HepG2 (cell line): ENCODE measurements at regions not wholly inside any gene's neighbourhood (a gene's known extent, or its start where the extent isn't known, plus 50 kb on each side); places are given as distances from the start of the nearest gene placed in this dataset.

ENCODE experiments used
- ATAC-seq: fragments of 200-7000 bp; cut with Tn5 transposase; 3 replicates; pipeline ENCODE4 v1.9.1; 2020; ENCODE audit warnings: mild to moderate bottlenecking, moderate library complexity
- BruUV-seq: library from RNA; stranded (reverse); fragments of 400-500 nt; replicated peaks from 2 replicates; lab custom pipeline; 2021; lab: Mats Ljungman, UMichigan
- CTCF ChIA-PET: fragments of 300-600 bp; formaldehyde crosslinking; extraction: SDS; loops from one replicate; lab custom pipeline; 2021; ENCODE audit warnings: low total read pairs, inconsistent platforms, low intra/inter-chr PET ratio; lab: Yijun Ruan, JAX
- POLR2A ChIA-PET: fragments of 350-600 bp; sonication (Branson Sonifier 250); formaldehyde crosslinking; loops from one replicate; lab custom pipeline; 2020; ENCODE audit warnings: antibody characterized with exemption, inconsistent platforms; lab: Yijun Ruan, JAX
- DNase-seq: peaks from one replicate; pipeline ENCODE4 v3.0.0-alpha.2; 2015; ENCODE audit warnings: low spot score
- FAIRE-seq: peaks from 3 replicates; lab custom pipeline; 2011; peaks lifted over from hg19 to GRCh38; lab: Jason Lieb, UNC
- H2AFZ ChIP-seq: one replicate; pipeline ENCODE4 v1.6.1; 2011; ENCODE audit warnings: low read length, inconsistent platforms
- H3K27ac ChIP-seq: fragments of 300-600 bp; 3 replicates; pipeline ENCODE4 v1.8.0; 2011; ENCODE audit warnings: mixed run types, mild to moderate bottlenecking, mixed read lengths, low read length, inconsistent platforms; ENCODE audit not compliant: insufficient read depth; ENCODE audit errors: extremely low read length
- H3K27me3 ChIP-seq, 2 experiments: fragments of 200-600 bp in 1 of 2; 2 replicates in 1 of 2; 3 replicates in 1 of 2; pipeline versions ENCODE4 v1.6.0 to v1.8.0; 2011; ENCODE audit warnings: low read length in 2 of 2, mild to moderate bottlenecking in 2 of 2, moderate library complexity in 2 of 2, inconsistent platforms in 1 of 2; ENCODE audit not compliant: insufficient read depth in 2 of 2, control insufficient read depth in 1 of 2
- H3K36me3 ChIP-seq, 2 experiments: fragments of 200-600 bp in 1 of 2; replicated peaks in 1 of 2; 2 replicates in 1 of 2; 3 replicates in 1 of 2; pipeline versions ENCODE4 v1.5.1 to v1.8.0; 2011; ENCODE audit warnings: low read length in 2 of 2, inconsistent platforms in 1 of 2; ENCODE audit not compliant: insufficient read depth in 2 of 2, control insufficient read depth in 1 of 2
- H3K4me1 ChIP-seq: 2 replicates; pipeline ENCODE4 v1.5.1; 2012; ENCODE audit warnings: low read length, inconsistent platforms; ENCODE audit not compliant: insufficient read depth
- H3K4me2 ChIP-seq: 2 replicates; pipeline ENCODE4 v1.6.0; 2011; ENCODE audit warnings: low read depth, low read length, inconsistent platforms
- H3K4me3 ChIP-seq, 3 experiments: fragments of 200-600 bp in 1 of 3; sonication (generic), shearing (Covaris generic) in 1 of 3; replicated peaks in 1 of 3; 2 replicates each; pipeline ENCODE4 v1.5.1; 2011 to 2016; ENCODE audit warnings: low read length in 3 of 3, inconsistent platforms in 2 of 3, low read depth in 2 of 3, mild to moderate bottlenecking in 2 of 3, control low read depth in 1 of 3, mixed read lengths in 1 of 3; ENCODE audit not compliant: insufficient read depth in 1 of 3
- H3K79me2 ChIP-seq: one replicate; pipeline ENCODE4 v1.6.1; 2011; ENCODE audit warnings: low read length, inconsistent platforms; ENCODE audit not compliant: insufficient read depth
- H3K9ac ChIP-seq: 2 replicates; pipeline ENCODE4 v1.6.0; 2011; ENCODE audit warnings: mild to moderate bottlenecking, low read depth, low read length, inconsistent platforms; ENCODE audit not compliant: insufficient read depth
- H3K9me3 ChIP-seq: 2 replicates; pipeline ENCODE4 v1.5.1; 2012; ENCODE audit warnings: mild to moderate bottlenecking, low read length
- H4K20me1 ChIP-seq: 2 replicates; pipeline ENCODE4 v1.6.0; 2011; ENCODE audit warnings: inconsistent platforms, mild to moderate bottlenecking, low read length, moderate library complexity; ENCODE audit not compliant: insufficient read depth
- ATF7-NPFF ChIP-seq: sonication (generic); formaldehyde crosslinking; IDR thresholded peaks from 2 replicates; pipeline ENCODE4 v1.8.1; 2023; ENCODE audit warnings: mild to moderate bottlenecking, low read depth, missing genetic modification reagents, moderate library complexity
- CC2D1A ChIP-seq: sonication (generic); formaldehyde crosslinking; IDR thresholded peaks from 2 replicates; pipeline ENCODE4 v1.8.1; 2023; ENCODE audit warnings: mild to moderate bottlenecking, missing genetic modification reagents
- CEBPG ChIP-seq: IDR thresholded peaks from 2 replicates; pipeline ENCODE4 v1.6.1; 2016
- DPF2 ChIP-seq: sonication (generic); formaldehyde crosslinking; IDR thresholded peaks from 2 replicates; pipeline ENCODE4 v1.4.0; 2020; ENCODE audit warnings: mild to moderate bottlenecking, low read depth, missing genetic modification reagents, borderline replicate concordance
- FOXA1 ChIP-seq, 2 experiments: fragments of 450-650 bp in 1 of 2; sonication (generic) in 1 of 2; formaldehyde crosslinking in 1 of 2; IDR thresholded peaks; 2 replicates each; pipeline versions ENCODE4 v1.4.0 to v1.6.1; 2016 to 2020; ENCODE audit warnings: missing genetic modification reagents in 1 of 2
- GMEB2 ChIP-seq: IDR thresholded peaks from 2 replicates; pipeline ENCODE4 v1.6.1; 2016; ENCODE audit warnings: missing biosample characterization, missing genetic modification reagents, low read depth
- GPBP1L1 ChIP-seq: sonication (generic); formaldehyde crosslinking; IDR thresholded peaks from 2 replicates; pipeline ENCODE4 v1.5.0; 2020; ENCODE audit warnings: mild to moderate bottlenecking, missing genetic modification reagents
- NFAT5 ChIP-seq: sonication (generic); formaldehyde crosslinking; IDR thresholded peaks from 2 replicates; pipeline ENCODE4 v1.4.0; 2020; ENCODE audit warnings: missing genetic modification reagents
- ZNF569 ChIP-seq: sonication (generic); formaldehyde crosslinking; IDR thresholded peaks from 2 replicates; pipeline ENCODE4 v1.5.0; 2020; ENCODE audit warnings: mild to moderate bottlenecking, missing genetic modification reagents, moderate library complexity, borderline replicate concordance
- ZNF609 ChIP-seq: sonication (generic); formaldehyde crosslinking; IDR thresholded peaks from 2 replicates; pipeline ENCODE4 v1.4.0; 2020; ENCODE audit warnings: mild to moderate bottlenecking, missing genetic modification reagents, borderline replicate concordance
- WGBS: methylation state at CpG from one replicate; pipeline ENCODE4 v1.1.6; 2017; ENCODE audit warnings: low lambda C conversion rate; 5-methylcytosine and 5-hydroxymethylcytosine counted together
- in situ Hi-C: cut with HindIII; loops from 2 replicates; pipeline ENCODE4 v1.10.0; 2017; ENCODE audit warnings: low pct_unique_long_range_greater_than_20kb; ENCODE audit not compliant: extremely low pct_ligation_motif_present
- intact Hi-C: fragments of 100-400 bp; cut with micrococcal nuclease; formaldehyde crosslinking; loops from one replicate; pipeline ENCODE4 v1.10.0; 2022; ENCODE audit not compliant: unreplicated experiment

GRCh38 chr1:68608289-68608688 lies 111.4 kb upstream of the DEPDC1 start:
- Histone ChIP-seq H4K20me1 (no peaks in the 10 kb centered on the region), H3K27ac (no peak overlapping the region), H3K4me1 (no peaks in the 10 kb centered on the region), H3K9ac (no peak overlapping the region), H3K36me3 (no peaks in the 10 kb centered on the region), H3K4me3 (no peak overlapping the region), H3K9me3 (peaks cover 73% of the 10 kb centered on the region), H3K27me3 (no peaks in the 10 kb centered on the region), H2AFZ (no peak overlapping the region), H3K79me2 (no peaks in the 10 kb centered on the region), H3K4me2 (no peak overlapping the region)
- intact Hi-C loops = no loop called here
- CTCF ChIA-PET = no interaction called here
- no TSS peak for BruUV-seq
- FAIRE-seq (no peak), DNase-seq (no peak), ATAC-seq (no peak)
- in situ Hi-C loops = no loop called here
- no CpG with 5 or more reads among the region's 3 CpGs for WGBS
- POLR2A ChIA-PET = no interaction called here
- TF ChIP-seq ZNF569 (CRISPR knock-in tag) (no peak), ATF7-NPFF (CRISPR knock-in tag) (no peak), GPBP1L1 (CRISPR knock-in tag) (no peak), CEBPG (no peak), CC2D1A (CRISPR knock-in tag) (no peak), DPF2 (CRISPR knock-in tag) (no peak), GMEB2 (no peak), FOXA1 (IDR thresholded peaks at IDR 0.05) (no peak), FOXA1 (CRISPR knock-in tag; IDR thresholded peaks at IDR 0.05) (no peak), ZNF609 (CRISPR knock-in tag) (no peak), NFAT5 (CRISPR knock-in tag) (no peak)
